HG03354 (cell line): ENCODE measurements at regions not wholly inside any gene's neighbourhood (a gene's known extent, or its start where the extent isn't known, plus 50 kb on each side); places are given as distances from the start of the nearest gene placed in this dataset.
"Not testable (repeated sequence)": the region's sequence is repeated elsewhere in the genome, so short reads cannot be mapped to it uniquely, and the experiment has no call there.

Experiments used
- ATAC-seq: cut with Tn5 transposase; IDR thresholded peaks from one replicate; pipeline ENCODE4 v1.9.1; 2021; ENCODE audit warnings: mild to moderate bottlenecking; ENCODE audit not compliant: unreplicated experiment, poor library complexity, severe bottlenecking

- ATAC-seq, result no peak
Observed at GRCh38 chr2:242040681-242041080, 171.2 kb downstream of the RTP5 start.

DNA sequence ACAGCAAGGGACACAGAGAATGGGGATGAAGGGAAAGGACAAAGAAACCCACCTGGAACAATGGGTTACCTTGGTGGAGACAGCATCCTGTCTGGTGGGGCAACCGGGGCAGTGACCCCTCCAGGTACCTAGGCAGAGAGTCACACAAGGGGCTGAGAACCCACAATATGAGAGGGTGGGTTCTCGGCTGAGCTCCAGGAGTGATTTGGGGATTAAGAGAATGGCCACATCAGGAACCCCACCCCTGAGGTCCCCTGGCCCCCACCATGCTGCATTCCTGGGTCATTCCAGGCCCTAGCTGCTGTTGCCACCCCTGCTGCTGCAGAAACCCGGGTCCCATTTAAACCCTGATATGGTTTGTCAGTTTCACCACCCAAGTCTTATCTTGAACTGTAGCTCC is 172.3 kb downstream of the RTP5 start:
- ATAC-seq, result no peak

DNA sequence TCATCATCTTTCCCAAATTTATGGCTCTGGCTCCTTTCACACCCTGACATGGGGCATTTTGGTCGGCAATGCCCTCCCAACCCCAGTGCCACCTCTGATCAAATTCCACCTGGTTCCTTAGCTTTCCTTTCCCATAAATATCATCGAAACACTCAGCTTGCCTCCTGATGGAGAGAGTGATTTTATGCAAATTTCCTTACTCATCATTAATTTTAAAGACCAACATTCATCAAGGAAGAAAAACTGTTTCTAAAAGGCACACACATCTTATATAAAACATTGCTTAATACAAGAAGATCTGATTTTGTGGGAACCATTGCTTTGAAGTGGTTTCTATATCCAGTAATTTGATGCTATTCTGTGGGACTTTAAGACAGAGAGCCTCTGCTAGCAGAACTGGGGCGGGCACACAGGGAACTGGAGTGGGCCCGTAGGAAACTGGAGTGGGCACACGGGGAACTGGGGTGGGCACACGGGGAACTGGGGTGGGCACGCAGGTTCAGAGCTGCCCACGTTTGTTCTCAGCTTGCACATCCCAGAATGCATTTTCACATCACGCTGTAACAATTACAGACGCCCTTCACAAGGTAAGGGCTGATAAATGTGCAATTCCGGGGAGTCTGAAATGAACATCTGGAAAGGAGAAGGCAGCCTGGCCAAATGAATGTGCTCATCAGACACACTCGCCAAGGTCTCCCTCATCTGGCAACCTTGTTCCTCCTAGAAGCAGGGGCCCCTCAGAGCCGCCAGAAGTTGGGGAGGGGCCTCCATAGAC is 174.2 kb downstream of the RTP5 start:
- ATAC-seq, result no peak

DNA sequence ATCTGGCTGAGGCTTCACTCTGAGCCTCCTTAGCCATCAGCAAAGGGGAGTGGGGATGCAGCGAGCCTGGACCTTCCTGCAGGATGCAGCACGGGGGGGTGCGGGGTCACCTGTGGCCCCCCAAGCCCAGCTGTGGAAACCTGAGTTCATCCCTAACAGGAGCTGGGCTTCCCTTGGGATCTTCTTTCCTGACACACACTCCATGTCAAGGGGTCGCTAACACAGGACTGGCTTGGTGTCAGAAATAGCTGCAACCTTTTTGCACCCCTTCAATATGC is 174.7 kb downstream of the RTP5 start:
- ATAC-seq, result no peak

DNA sequence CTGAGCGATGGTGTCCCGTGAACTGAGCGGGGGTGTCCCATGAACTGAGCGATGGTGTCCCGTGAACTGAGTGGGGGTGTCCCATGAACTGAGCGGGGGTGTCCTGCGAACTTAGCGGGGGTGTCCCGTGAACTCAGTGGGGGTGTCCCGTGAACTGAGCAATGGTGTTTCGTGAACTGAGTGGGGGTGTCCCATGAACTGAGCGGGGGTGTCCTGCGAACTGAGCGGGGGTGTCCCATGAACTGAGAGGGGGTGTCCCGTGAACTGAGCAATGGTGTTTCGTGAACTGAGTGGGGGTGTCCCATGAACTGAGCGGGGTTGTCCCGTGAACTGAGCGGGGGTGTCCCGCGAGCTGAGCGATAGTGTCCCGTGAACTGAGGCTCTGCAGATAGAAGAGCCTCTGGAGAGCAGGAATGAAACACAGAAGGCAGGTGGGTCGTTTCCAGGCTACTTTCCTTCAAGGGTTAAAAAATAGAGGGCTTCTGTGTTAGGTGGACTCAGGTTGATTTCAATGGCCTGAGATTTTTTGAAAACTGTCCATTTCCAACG is 176.1 kb downstream of the RTP5 start:
- not testable (repeated sequence) for ATAC-seq

DNA sequence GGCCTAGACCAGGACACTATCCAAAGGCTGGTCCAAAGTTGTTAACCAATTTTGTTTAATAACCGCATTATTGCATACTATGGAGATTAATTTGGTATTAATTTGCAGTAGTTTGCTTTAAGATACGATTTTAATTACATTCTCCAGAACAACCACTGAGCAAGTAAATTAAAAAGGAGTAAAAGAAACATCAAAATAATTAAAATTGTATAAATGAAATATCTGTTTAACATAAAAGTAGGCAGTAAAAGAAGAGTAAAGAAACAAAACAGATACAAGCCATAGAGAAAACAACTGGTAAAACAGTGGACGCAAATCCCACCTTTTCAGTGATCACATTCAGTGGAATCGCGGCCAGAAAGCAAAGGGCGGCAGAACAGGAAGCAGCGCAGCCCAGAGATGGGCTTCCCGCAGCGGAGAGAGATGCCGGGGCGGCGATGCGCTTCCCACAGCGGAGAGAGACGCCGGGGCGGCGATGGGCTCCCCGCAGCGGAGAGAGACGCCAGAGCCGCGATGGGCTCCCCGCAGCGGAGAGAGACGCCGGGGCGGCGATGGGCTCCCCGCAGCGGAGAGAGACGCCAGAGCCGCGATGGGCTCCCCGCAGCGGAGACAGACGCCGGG is 176.8 kb downstream of the RTP5 start:
- no peak for ATAC-seq

DNA sequence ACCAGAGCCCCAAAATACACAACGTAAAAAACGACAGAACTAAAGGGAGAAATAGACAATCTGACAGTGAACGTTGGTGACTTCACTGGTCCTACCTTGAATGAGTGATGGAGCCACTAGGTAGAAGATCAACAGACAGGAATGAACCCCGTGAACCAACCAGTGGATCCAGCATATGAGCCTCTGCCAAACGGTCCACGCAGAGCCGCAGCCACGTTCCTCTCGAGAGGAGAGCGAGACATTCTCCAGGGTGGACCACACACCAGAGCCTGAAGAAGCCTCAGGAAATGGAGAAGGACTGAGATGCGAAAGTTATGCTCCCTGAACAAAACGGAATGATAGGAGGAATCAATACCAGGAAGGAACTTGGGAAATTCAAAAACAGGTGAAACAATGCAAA is 178.4 kb downstream of the RTP5 start:
- ATAC-seq, result no peak

DNA sequence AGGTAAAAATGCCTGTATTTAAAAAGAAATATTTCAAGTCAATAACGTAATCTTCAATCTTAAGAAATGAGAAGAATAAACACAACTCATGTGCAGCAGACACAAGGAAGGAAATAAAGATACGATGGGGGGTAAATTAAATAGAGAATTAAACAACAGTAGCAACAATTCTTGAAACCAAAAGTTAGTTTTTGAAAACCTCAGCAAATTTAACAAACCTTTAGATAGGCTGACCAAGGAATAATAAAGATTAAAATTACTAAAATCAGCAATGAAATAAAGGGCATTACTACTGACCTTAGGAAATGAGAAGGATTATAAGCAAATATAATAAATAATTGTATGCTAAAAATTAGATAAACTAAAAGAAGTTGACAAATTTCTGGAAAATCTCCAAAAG is 178.9 kb downstream of the RTP5 start:
- ATAC-seq, result no peak

- not testable (repeated sequence) for ATAC-seq
Observed at GRCh38 chr2:242049492-242049891, 180.0 kb downstream of the RTP5 start.

DNA sequence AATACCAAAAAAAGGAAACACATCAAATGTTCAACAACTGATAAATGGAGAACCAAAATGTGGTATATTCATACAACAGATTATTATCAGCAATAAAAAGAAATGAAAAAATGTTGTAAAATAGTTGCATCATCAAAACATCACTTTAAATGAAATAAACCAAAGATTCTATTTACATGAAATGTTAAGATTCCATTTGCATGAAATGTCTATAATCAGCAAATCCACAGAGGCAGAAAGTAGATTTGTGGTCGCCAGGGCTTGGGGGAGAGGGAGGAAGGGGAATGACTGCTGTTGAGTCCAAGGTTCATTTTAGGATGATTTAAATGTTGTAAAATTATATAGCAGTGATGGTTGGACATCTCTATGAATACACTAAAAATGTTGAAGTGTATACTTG is 181.9 kb downstream of the RTP5 start:
- no peak for ATAC-seq

DNA sequence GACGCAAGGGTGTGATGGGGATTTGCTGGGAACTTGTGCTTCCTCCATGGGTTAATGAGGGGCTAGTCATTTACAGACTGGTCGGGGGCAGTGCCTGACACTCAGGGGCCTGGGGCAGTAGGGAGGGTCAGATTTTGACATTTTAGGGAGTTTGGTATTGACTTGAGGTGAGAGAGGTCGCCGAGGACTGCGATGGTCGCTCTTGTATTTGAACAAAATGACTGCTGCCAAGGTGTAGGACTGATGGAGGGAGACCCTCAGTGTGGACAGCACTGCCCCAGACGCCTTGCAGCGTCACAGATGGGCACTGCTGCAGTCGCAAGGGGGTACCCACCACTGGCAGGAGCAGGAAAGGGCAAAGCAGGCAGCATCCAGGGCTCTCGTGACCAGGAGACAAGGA is 182.9 kb downstream of the RTP5 start:
- ATAC-seq, result no peak

DNA sequence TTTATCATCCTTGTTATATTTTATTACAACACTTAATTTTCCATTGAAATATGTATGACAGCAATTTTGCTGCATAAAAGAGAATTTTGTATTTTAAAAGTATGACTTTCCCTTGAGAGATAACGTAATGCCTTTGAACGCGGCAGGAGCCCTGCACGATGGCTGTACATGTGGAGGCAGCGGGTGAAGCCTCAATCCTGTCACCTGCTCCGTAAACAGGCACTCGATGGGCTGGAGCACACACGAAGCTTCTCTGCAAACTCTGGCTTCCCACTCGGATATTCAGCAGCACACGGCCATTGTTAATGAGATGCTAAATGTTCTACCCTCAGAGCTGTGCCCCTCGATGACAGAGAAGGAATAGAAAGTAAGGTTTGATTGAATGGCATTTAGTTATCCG is 184.4 kb downstream of the RTP5 start:
- no peak for ATAC-seq

- no peak for ATAC-seq
Observed at GRCh38 chr2:242054406-242054805, 184.9 kb downstream of the RTP5 start.

DNA sequence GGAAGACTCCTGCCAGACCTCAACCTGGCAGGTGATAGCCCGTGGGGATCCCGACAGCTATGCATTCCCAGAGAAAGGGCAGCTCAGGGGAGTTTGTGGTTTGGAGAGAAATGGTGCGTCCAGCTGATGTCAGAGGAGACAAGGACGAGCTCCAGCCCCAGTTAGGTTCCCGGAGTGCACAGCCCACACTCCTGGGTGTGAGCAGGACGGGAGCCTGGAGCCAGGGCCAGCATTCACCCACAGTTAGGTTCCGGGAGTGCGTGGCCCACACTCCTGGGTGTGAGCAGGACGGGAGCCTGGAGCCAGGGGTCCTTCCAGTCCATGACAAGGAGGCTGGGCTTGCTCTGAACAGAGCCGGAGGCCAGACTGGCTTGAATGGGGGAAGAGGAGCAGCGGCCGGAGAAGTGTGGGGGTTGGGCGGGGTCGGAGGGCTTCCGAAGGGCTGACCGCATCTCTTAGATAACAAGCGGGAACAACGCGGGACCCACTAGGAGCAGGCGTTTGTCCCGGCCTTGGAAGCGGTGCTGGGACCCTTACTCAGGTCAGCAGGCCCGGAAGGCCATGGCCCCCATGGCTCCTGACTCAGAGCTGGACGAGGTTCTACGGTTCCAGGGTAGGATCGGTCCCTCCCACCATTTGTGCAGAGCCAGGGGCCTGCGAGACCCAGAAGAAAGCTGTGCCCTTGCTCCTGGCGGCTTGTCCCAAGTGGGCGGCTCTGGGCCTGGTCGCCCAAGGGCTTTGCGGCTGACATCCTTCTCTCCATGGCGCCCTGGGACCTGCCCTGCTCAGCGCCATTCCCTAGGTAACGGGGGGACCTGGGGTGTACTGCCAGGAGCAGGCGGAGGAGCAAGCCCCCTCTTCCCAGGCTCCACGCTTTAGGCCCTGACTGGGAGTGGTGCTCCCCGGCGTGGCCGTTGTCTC is 185.6 kb downstream of the RTP5 start:
- no peak for ATAC-seq

DNA sequence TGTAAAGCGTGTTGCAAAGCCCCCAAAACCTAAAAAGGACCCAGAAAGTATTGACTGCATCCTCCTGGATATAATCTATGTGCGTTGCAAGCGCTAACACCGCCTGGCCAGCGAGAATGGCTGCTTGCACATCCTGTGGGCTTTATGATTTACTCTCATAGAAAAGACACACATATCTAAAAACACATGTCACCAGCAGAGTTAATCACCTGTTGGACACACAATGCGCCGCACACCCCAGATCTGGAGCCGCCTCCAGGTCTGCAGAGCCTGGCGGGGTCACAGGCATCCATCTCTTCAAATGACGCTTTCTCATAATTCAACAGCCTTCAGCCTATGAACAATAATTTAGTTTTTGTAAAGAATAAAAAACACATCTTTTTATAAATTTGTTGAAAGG is 186.5 kb downstream of the RTP5 start:
- no peak for ATAC-seq

- no peak for ATAC-seq
Observed at GRCh38 chr2:242056785-242057184, 187.3 kb downstream of the RTP5 start.

DNA sequence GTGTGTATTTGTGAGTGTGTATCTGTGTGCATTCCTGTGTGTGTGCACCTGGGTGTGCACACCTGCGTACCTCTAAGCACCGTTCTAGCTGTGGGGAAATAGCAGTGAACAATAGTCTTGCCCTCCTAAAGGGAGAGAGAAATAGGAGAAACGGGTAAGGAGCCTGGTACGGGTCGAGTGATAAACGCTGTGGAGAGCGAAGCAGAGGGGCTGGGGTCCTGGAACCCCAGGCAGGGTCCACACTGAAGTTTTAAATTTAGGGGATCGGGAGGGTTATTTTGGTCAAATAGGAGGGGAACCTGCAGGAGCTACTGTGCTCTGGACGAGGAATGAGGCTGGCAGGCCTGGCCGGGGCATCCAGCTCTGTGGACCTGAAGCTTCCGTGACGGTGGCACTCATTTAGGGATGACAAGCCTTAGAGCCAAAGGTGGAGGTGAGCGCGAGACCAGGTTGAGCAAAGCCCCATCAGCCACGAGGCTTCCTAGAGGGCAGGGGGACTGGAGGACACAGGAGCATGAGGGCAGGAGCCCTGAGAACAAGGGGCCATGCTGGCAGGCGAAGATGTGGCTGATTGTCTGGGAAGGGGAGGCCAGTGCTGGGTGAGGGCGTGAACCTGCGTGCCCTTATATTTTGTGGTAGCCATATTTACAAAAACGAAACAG is 188.0 kb downstream of the RTP5 start:
- ATAC-seq, result no peak

- ATAC-seq, result no peak
Observed at GRCh38 chr2:242058116-242058680, 188.7 kb downstream of the RTP5 start.

DNA sequence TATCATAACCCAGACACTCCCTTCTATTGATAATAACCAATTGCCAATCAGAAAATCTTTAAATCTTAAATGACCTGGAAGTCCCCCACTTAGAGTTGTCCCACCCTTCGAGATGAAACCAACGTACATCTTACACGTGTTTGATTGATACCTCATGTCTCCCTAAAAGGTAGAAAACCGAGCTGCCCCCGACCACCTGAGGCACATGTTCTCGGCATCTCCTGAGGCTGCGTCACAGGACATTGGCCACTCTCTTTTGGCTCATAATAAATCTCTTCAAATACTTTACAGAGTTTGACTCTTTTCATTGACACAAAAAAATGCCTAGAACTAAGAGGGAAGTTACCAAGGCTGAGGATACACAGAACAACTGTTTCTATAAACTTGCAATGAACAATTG is 190.0 kb downstream of the RTP5 start:
- no peak for ATAC-seq
